ENCODE measurements at regions not wholly inside any gene's neighbourhood (a gene's known extent, or its start where the extent isn't known, plus 50 kb on each side); places are given as distances from the start of the nearest gene placed in this dataset.

GRCh38 chr4:157896726-157897125 is 276.1 kb downstream of the GASK1B start:
- TF ChIP-seq EZH2 (IDR thresholded peaks at IDR 0.05), result no peak
- TF ChIP-seq POLR2AphosphoS5 (IDR thresholded peaks at IDR 0.05; ENCODE audit: borderline replicate concordance, low read depth, low read length), result no peak

All from SK-N-MC (cell line).